ENCODE measurements at regions not wholly inside any gene's neighbourhood (a gene's known extent, or its start where the extent isn't known, plus 50 kb on each side); places are given as distances from the start of the nearest gene placed in this dataset.

- TF ChIP-seq, protein P1, sequence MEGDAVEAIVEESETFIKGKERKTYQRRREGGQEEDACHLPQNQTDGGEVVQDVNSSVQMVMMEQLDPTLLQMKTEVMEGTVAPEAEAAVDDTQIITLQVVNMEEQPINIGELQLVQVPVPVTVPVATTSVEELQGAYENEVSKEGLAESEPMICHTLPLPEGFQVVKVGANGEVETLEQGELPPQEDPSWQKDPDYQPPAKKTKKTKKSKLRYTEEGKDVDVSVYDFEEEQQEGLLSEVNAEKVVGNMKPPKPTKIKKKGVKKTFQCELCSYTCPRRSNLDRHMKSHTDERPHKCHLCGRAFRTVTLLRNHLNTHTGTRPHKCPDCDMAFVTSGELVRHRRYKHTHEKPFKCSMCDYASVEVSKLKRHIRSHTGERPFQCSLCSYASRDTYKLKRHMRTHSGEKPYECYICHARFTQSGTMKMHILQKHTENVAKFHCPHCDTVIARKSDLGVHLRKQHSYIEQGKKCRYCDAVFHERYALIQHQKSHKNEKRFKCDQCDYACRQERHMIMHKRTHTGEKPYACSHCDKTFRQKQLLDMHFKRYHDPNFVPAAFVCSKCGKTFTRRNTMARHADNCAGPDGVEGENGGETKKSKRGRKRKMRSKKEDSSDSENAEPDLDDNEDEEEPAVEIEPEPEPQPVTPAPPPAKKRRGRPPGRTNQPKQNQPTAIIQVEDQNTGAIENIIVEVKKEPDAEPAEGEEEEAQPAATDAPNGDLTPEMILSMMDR (IDR thresholded peaks at IDR 0.05; ENCODE audit: low read length) = no peak
- no peak for TF ChIP-seq EZH2 (IDR thresholded peaks at IDR 0.05; ENCODE audit: borderline replicate concordance, low read length)
These were observed 60.1 kb upstream of the AP4E1 start for GRCh38 chr15:50848349-50848748.
